ENCODE measurements at regions not wholly inside any gene's neighbourhood (a gene's known extent, or its start where the extent isn't known, plus 50 kb on each side); places are given as distances from the start of the nearest gene placed in this dataset.

- Histone ChIP-seq H3K27ac (no peak overlapping the region), H3K4me1 (no peaks in the 10 kb centered on the region), H3K36me3 (no peaks in the 10 kb centered on the region), H3K27me3 (no peaks in the 10 kb centered on the region), H3K4me3 (no peak overlapping the region), H3K9me3 (no peaks in the 10 kb centered on the region)
- TF ChIP-seq CTCF (IDR thresholded peaks at IDR 0.05) (no peak), POLR2A (IDR thresholded peaks at IDR 0.05) (no peak)
- no peak for DNase-seq
Observed at GRCh38 chr4:62301500-62301899, 1101.4 kb downstream of the ADGRL3 start.

GRCh38 chr4:62293551-62293950 is 1093.4 kb downstream of the ADGRL3 start:
- Histone ChIP-seq H3K27ac (no peak overlapping the region), H3K4me1 (no peaks in the 10 kb centered on the region), H3K36me3 (no peaks in the 10 kb centered on the region), H3K4me3 (no peak overlapping the region), H3K9me3 (no peaks in the 10 kb centered on the region), H3K27me3 (no peaks in the 10 kb centered on the region)
- DNase-seq: no peak
- TF ChIP-seq POLR2A (IDR thresholded peaks at IDR 0.05): no peak
- TF ChIP-seq CTCF (IDR thresholded peaks at IDR 0.05): no peak

DNA sequence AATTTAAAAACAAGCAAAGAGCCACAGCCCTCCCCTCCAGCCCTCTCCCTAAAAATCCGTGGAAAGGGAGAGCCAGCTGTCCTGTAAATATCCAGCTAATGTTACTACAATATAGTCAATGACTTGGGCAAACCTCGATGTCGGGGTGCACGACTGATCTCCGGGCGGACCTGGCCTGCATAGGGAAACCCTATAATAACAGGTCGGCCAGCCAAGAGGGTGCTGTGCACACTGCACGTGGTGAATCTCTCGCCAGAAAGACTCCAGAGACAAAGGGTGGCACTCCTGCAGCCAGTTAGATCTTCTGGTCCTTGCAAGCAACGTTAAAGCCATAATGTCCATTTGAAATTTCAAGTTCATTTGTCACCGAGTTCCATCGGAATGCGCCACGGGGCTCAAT is 1092.8 kb downstream of the ADGRL3 start:
- Histone ChIP-seq H3K4me1 (no peaks in the 10 kb centered on the region), H3K27ac (no peak overlapping the region), H3K9me3 (no peaks in the 10 kb centered on the region), H3K27me3 (no peaks in the 10 kb centered on the region), H3K4me3 (no peak overlapping the region), H3K36me3 (no peaks in the 10 kb centered on the region)
- TF ChIP-seq POLR2A (IDR thresholded peaks at IDR 0.05) (no peak), CTCF (IDR thresholded peaks at IDR 0.05) (no peak)
- no peak for DNase-seq

DNA sequence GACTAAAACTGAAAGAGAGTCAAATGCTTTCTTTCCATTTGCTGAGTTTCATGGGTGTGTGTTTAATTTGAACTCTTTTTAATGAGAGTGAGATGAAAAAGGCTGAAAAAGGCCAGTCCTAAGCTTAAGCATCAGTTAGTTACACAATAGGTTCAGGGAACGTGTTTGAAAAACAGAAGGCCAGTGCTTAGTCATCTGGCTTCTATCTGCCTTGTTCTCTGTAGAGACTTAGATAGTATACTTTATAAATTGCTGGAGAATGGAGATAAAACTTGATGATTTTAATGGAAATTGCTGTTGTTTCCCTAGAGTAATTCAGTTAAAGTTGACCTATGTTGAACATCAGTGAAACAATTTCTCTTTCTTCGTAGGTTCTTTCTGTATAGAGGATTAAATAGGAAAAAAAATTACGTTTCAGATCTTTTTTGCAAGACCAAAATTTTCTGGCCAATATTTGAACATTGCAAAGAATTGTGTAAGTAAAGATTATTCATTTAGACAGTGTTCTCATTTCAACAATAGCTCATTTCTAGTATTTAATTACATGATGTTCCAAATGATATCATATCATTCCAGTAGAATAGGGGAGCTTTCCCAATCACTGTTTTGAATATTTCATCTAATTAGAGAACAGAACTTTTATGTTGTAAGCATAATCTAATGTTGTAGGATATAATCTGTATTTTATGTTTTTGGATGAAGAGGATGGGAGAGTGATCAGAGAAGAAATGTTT is 1088.8 kb downstream of the ADGRL3 start:
- no peaks in the 10 kb centered on the region for H3K4me1 ChIP-seq
- no peak overlapping the region for H3K4me3 ChIP-seq
- H3K27me3 ChIP-seq: no peaks in the 10 kb centered on the region
- H3K9me3 ChIP-seq: no peaks in the 10 kb centered on the region
- TF ChIP-seq POLR2A (IDR thresholded peaks at IDR 0.05): no peak
- TF ChIP-seq CTCF (IDR thresholded peaks at IDR 0.05): no peak
- no peaks in the 10 kb centered on the region for H3K36me3 ChIP-seq
- H3K27ac ChIP-seq: no peak overlapping the region
- DNase-seq: no peak

DNA sequence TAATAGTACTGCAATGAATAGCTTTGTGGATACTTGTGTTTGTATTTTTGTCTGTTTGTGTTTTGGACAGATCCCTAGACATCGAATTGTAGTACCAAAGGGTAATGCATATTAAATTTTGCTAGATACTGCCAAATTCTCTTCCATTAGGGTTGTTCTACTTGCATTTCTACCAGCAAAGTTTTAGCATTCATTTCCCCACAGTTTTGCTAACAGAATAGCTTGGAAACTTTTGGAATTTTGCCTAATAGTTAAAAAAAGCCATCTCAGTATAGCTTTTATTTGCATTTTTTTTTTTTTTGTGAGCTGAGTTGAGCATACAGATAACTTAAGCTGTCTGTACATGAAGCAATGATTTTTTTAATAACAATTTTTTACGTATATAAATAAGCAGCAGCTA is 1084.9 kb downstream of the ADGRL3 start:
- no peak overlapping the region for H3K27ac ChIP-seq
- H3K9me3 ChIP-seq: no peaks in the 10 kb centered on the region
- H3K36me3 ChIP-seq: no peaks in the 10 kb centered on the region
- no peak overlapping the region for H3K4me3 ChIP-seq
- H3K4me1 ChIP-seq: no peaks in the 10 kb centered on the region
- no peak for DNase-seq
- TF ChIP-seq POLR2A (IDR thresholded peaks at IDR 0.05): no peak
- H3K27me3 ChIP-seq: no peaks in the 10 kb centered on the region

- Histone ChIP-seq H3K4me1 (no peaks in the 10 kb centered on the region), H3K4me3 (no peak overlapping the region), H3K36me3 (no peaks in the 10 kb centered on the region), H3K9me3 (no peaks in the 10 kb centered on the region), H3K27ac (no peak overlapping the region), H3K27me3 (no peaks in the 10 kb centered on the region)
- DNase-seq: no peak
- TF ChIP-seq CTCF (IDR thresholded peaks at IDR 0.05) (no peak), POLR2A (IDR thresholded peaks at IDR 0.05) (no peak)
Observed at GRCh38 chr4:62279689-62280088, 1079.6 kb downstream of the ADGRL3 start.

All from Peyer's patch (tissue), 4 donors.